Natural killer cell (primary cell): ENCODE measurements at regions not wholly inside any gene's neighbourhood (a gene's known extent, or its start where the extent isn't known, plus 50 kb on each side); places are given as distances from the start of the nearest gene placed in this dataset.

Experiments used
- ATAC-seq, 3 donors: fragments of 150-1000 bp in 2 of 3; fragments of 200-7000 bp in 1 of 3; cut with Tn5 transposase; 1 replicate in 1 of 3; 2 replicates in 2 of 3; pipeline ENCODE4 v1.10.0; 2021; ENCODE audit warnings: mild to moderate bottlenecking in 2 of 3, moderate library complexity in 2 of 3
- DNase-seq, 2 donors: peaks; one replicate each; pipeline versions ENCODE4 v3.0.0 to v3.0.0-alpha.2; 2013 to 2021; ENCODE audit warnings: mixed read lengths in 1 of 2
- H3K27ac ChIP-seq: one replicate; pipeline ENCODE4 v1.5.1; 2013; ENCODE audit warnings: mild to moderate bottlenecking, low read length
- H3K27me3 ChIP-seq: one replicate; pipeline ENCODE4 v1.6.1; 2013; ENCODE audit warnings: low read length; ENCODE audit not compliant: control insufficient read depth, insufficient read depth
- H3K36me3 ChIP-seq: one replicate; pipeline ENCODE4 v1.6.1; 2013; ENCODE audit warnings: low read length; ENCODE audit not compliant: control insufficient read depth, insufficient read depth
- H3K4me1 ChIP-seq: one replicate; pipeline ENCODE4 v1.6.1; 2013; ENCODE audit warnings: low read length; ENCODE audit not compliant: control insufficient read depth, insufficient read depth
- H3K4me3 ChIP-seq: one replicate; pipeline ENCODE4 v1.5.1; 2013; ENCODE audit warnings: low read length
- H3K9me3 ChIP-seq: one replicate; pipeline ENCODE4 v1.6.1; 2013; ENCODE audit warnings: low read length; ENCODE audit not compliant: control insufficient read depth, insufficient read depth
- H3K27ac Mint-ChIP-seq, 2 donors: one replicate each; pipeline ENCODE4 v1.8.0; 2022; ENCODE audit warnings: mild to moderate bottlenecking in 2 of 2, mixed read lengths in 2 of 2, moderate library complexity in 1 of 2
- H3K27me3 Mint-ChIP-seq, 2 donors: one replicate each; pipeline ENCODE4 v1.8.0; 2022; ENCODE audit warnings: low read depth in 2 of 2, mixed read lengths in 2 of 2
- H3K36me3 Mint-ChIP-seq: one replicate; pipeline ENCODE4 v1.8.0; 2022; ENCODE audit warnings: mixed read lengths
- H3K4me1 Mint-ChIP-seq, 2 donors: one replicate each; pipeline ENCODE4 v1.8.0; 2022; ENCODE audit warnings: mixed read lengths in 2 of 2
- H3K4me3 Mint-ChIP-seq: one replicate; pipeline ENCODE4 v1.8.0; 2022; ENCODE audit warnings: mild to moderate bottlenecking, moderate library complexity, mixed read lengths
- H3K9me3 Mint-ChIP-seq, 2 donors: one replicate each; pipeline ENCODE4 v1.8.0; 2022; ENCODE audit warnings: mixed read lengths in 2 of 2
- WGBS: methylation state at CpG from one replicate; pipeline ENCODE4 v1.1.7; 2013; ENCODE audit warnings: missing lambda C conversion rate; ENCODE audit not compliant: insufficient coverage; 5-methylcytosine and 5-hydroxymethylcytosine counted together
- intact Hi-C: fragments of 100-400 bp; cut with micrococcal nuclease; formaldehyde crosslinking; loops from one replicate; pipeline ENCODE4 v1.14.2; 2022
- TF ChIP-seq, protein P1 (sequence below): fragments of 200-600 bp; IDR thresholded peaks from one replicate; pipeline ENCODE4 v1.8.0; 2022; ENCODE audit warnings: antibody characterized with exemption

DNA sequence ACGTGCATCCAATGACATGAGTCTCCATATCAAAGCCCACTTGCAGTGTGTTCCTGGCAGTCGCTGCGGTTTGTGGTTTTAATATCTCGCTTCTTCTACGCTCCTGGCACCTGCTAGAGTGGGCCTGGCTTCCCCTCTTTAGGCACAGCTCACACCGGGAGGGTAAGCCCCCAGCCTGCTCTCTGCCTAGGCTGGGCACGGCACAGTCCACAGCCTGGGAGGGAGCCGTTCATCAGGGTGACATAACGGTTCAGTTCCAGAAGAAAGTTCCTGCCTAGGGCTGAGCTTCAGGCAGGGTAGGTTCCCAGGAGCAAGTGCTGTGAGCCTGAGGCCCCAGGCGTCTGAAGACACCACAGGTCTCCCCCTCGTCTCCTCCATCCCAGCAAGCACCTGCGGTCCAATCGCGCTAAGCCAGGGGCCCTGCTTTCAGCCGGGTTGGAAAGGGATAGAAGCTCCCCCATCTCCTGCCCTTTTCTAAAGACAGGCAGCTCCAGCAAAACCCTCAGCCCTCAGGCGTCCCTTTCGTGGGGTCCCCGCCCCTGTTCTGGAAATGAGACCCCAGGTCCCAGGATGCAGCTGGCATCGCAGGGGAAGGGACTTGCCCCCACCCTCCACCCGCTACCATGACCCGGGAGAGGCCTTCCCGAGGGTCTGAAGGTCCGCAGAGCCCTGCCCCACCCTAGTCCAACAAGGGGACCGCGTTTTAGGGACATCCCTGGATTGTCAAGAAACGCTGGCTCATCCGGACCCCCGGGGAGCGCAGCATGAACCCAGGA lies 121.6 kb upstream of the ZNF507 start:
- H3K27ac ChIP-seq: no peak overlapping the region
- intact Hi-C loops: loop anchor here (1.0 to 5.0 kb wide), 3 partner anchors 1439 to 1556 kb away; no protein-coding TSS in a partner anchor
- no peaks in the 10 kb centered on the region for H3K36me3 ChIP-seq
- no peaks in the 10 kb centered on the region for H3K36me3 Mint-ChIP-seq
- H3K4me3 ChIP-seq: peak overlapping the region; percentile 13
- peaks cover 11% of the 10 kb centered on the region for H3K4me1 ChIP-seq
- no peak overlapping the region for H3K27ac Mint-ChIP-seq
- H3K27me3 ChIP-seq: peaks cover 17% of the 10 kb centered on the region
- 3% methylated on average over 29 of the region's 29 CpGs for WGBS
- H3K4me3 Mint-ChIP-seq: no peak overlapping the region
- DNase-seq (peak in 1 of 2 donors; percentile 17), ATAC-seq (peak in 2 of 3 donors; percentile 5 to 21)
- TF ChIP-seq, protein P1, sequence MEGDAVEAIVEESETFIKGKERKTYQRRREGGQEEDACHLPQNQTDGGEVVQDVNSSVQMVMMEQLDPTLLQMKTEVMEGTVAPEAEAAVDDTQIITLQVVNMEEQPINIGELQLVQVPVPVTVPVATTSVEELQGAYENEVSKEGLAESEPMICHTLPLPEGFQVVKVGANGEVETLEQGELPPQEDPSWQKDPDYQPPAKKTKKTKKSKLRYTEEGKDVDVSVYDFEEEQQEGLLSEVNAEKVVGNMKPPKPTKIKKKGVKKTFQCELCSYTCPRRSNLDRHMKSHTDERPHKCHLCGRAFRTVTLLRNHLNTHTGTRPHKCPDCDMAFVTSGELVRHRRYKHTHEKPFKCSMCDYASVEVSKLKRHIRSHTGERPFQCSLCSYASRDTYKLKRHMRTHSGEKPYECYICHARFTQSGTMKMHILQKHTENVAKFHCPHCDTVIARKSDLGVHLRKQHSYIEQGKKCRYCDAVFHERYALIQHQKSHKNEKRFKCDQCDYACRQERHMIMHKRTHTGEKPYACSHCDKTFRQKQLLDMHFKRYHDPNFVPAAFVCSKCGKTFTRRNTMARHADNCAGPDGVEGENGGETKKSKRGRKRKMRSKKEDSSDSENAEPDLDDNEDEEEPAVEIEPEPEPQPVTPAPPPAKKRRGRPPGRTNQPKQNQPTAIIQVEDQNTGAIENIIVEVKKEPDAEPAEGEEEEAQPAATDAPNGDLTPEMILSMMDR: no peak
- H3K4me1 Mint-ChIP-seq: peaks cover 5 to 6% of the 10 kb centered on the region in 2 donors
- no peaks in the 10 kb centered on the region for H3K9me3 Mint-ChIP-seq
- H3K27me3 Mint-ChIP-seq: peaks cover 12 to 36% of the 10 kb centered on the region in 2 donors
- no peaks in the 10 kb centered on the region for H3K9me3 ChIP-seq

DNA sequence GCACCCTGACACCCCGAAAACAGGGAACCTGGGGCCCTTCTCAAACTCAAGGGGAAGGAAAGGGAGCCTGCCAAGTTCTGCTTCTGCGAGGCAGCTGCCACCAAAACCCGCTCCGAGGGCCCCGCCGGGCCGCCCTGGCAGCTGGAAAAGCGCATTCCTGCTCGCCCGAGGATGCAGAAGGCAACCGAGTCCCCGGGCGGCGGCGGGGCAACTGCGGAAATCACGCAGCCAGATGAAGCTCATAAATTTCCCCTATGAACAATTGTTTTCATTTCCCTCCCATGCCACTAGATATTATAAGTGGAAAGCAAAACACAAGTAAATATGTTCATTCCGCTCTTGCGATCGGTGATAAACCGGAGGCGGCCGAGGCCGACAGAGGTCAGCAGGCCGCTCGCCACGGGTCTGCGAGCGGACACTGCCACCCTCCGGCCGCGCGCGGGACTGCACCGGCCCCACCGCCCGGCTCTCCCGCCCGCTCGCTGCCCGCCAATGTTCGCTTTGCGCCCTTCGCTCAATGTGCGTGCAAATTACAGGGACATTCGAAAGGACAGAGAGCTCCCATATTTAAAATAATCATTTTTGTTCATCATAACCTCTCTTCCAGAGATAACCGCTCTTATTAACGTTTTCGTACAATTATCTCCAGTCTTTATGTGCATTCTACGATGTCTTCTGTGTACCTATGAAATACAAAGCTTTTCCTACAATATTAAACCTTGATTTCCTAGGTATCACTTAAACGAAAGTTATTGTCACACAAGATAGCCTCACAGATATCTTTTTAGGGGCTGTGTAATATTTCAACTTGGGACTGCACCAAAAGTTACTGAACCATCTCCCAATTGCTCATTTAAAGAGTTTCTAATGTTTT lies 120.8 kb upstream of the ZNF507 start:
- H3K4me3 ChIP-seq: peak overlapping the region; percentile 13
- peak; percentile 70 to 71 for DNase-seq
- H3K27me3 ChIP-seq: peaks cover 17% of the 10 kb centered on the region

DNA sequence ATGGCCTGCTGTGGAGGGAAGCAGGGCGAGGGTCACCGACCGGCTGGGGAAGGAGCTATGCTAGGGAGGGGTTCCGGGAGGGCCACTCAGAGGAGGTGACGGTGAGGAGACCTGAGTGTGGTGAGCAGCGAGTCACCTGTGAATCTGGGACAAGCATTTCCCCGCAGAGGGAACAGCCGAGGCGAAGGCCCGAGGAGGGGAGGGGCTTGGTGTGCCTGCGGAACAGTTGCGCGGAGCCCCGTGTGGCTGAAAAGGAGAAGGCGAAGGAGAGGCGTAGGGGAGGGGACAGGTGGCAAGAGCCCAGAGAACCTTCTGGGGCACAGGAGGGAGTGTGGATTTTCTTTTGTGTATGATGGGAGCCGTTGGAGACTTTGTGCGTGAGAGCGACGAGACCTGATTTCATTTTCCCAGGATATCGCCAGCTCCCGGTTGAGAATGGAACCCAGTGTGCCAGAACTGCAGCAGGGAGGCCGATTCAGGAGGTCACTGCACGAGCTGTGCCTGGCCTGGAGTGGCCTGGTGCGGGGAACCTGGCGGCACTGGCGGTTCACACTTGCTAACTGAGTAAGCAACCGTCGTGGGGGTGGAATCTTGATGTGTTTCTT lies 117.7 kb upstream of the ZNF507 start:
- intact Hi-C loops: no loop called here
- DNase-seq (no peak), ATAC-seq (no peak)
- Histone ChIP-seq H3K9me3 (no peaks in the 10 kb centered on the region), H3K27ac (no peak overlapping the region), H3K36me3 (no peaks in the 10 kb centered on the region), H3K4me1 (peaks cover 11% of the 10 kb centered on the region), H3K27me3 (peaks cover 16% of the 10 kb centered on the region), H3K4me3 (no peak overlapping the region)
- TF ChIP-seq, protein P1: no peak
- Mint-ChIP-seq H3K9me3 (no peaks in the 10 kb centered on the region), H3K4me3 (no peak overlapping the region), H3K27me3 (peaks cover 0 to 24% of the 10 kb centered on the region in 2 donors), H3K27ac (no peak overlapping the region), H3K4me1 (peaks cover 5 to 6% of the 10 kb centered on the region in 2 donors), H3K36me3 (no peaks in the 10 kb centered on the region)
- WGBS: 90% methylated on average over 29 of the region's 29 CpGs

More for the DNA sequence above, 120.8 kb upstream of the ZNF507 start:
- H3K36me3 ChIP-seq: no peaks in the 10 kb centered on the region
- H3K4me3 Mint-ChIP-seq: peak overlapping the region; percentile 68
- peaks cover 11% of the 10 kb centered on the region for H3K4me1 ChIP-seq
- intact Hi-C loops: loop anchor here (1.0 to 5.0 kb wide), 3 partner anchors 1440 to 1557 kb away; no protein-coding TSS in a partner anchor
- no peaks in the 10 kb centered on the region for H3K36me3 Mint-ChIP-seq
- H3K9me3 Mint-ChIP-seq: no peaks in the 10 kb centered on the region
- peaks cover 6 to 33% of the 10 kb centered on the region in 2 donors for H3K27me3 Mint-ChIP-seq
- no peak overlapping the region for H3K27ac ChIP-seq
- no peak overlapping the region for H3K27ac Mint-ChIP-seq
- no peaks in the 10 kb centered on the region for H3K9me3 ChIP-seq
- ATAC-seq: peak; percentile 87 to 99 (median 93)
- WGBS: 4% methylated on average over 50 of the region's 51 CpGs
- peaks cover 5 to 6% of the 10 kb centered on the region in 2 donors for H3K4me1 Mint-ChIP-seq
- TF ChIP-seq, protein P1: peak; percentile 100
